ENCODE measurements at regions not wholly inside any gene's neighbourhood (a gene's known extent, or its start where the extent isn't known, plus 50 kb on each side); places are given as distances from the start of the nearest gene placed in this dataset.

DNA sequence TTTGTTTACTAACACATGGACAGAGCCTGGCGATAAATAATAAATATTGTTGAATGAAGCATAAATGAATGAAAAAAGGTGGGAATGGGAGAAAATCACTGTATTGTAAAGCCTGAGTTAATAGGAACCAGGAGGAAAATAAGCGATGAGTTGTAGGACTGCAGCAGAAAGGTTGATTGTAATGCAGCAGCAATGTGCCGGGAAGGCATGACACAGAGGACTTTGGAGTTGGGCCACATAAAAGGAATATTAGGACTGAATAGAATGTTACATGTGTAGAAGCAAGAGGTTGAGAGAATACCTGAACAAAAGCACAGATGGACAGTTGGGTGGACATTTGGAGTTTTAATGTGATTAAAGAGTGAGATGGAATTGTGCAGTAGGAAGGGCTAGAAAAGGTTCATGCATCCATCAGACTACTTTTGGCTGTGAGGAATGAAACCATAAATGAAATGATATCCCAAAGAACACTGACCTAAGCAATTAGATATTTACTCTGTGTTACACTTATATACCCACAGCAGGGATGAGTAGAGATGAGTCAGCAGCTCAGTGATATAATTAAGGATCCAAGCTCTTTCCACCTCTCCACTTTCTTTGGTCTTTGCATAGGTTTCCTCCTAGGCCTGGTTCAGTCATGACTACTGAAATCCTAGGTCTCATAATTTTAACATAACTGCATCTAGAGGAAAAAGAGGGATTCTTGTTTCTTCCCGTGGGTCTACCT, 55.4 kb downstream of the CCER1 start:
- peak; percentile 5 for DNase-seq (ENCODE audit: low read depth)
- TF ChIP-seq CTCF (IDR thresholded peaks at IDR 0.05; ENCODE audit: insufficient read depth, low read depth, low read length): no peak
- H3K4me3 ChIP-seq (ENCODE audit: low read depth, low read length): no peak overlapping the region

GRCh38 chr12:90897986-90898385, 57.0 kb downstream of the CCER1 start:
- DNase-seq (ENCODE audit: low read depth): no peak
- no peak overlapping the region for H3K4me3 ChIP-seq (ENCODE audit: low read depth, low read length)
- no peak for TF ChIP-seq CTCF (IDR thresholded peaks at IDR 0.05; ENCODE audit: insufficient read depth, low read depth, low read length)

DNA sequence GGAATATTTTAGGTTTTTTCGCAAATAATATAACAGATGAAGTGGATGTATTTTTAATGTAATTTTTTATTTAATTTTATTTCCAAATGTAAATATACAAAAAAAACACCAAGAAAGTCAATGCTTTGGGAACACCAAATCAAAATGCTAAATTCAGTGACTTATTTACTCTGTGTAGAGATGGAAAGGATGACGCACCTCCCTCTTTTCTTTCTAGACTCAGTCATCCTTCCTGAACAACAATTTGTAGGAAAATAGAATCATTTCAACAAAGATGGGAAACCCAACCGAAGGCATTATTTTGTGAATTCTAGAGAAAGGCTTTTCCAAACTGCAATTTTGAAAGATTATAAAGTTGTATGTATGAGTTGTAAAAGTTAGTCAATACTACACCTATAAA, 57.7 kb downstream of the CCER1 start:
- no peak overlapping the region for H3K4me3 ChIP-seq (ENCODE audit: low read depth, low read length)
- TF ChIP-seq CTCF (IDR thresholded peaks at IDR 0.05; ENCODE audit: insufficient read depth, low read depth, low read length): no peak
- no peak for DNase-seq (ENCODE audit: low read depth)

DNA sequence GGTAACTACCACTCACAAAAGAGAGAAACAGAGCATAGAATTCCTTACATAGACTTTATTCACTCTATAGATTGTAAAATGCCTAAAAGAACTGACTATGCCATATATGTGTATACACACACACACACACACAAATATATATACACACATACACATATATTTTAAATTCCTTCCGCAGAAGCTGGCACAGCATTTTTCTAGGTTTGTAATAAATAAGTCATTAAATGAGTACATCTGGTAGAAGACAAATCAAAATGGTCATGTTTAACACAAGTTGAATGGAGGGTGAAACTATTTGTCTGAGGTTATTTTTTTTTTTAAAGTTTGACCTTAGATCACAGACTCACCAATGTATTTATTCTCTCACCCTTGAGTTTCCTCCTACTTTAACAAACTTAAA, 58.2 kb downstream of the CCER1 start:
- no peak for DNase-seq (ENCODE audit: low read depth)
- TF ChIP-seq CTCF (IDR thresholded peaks at IDR 0.05; ENCODE audit: insufficient read depth, low read depth, low read length): no peak
- no peak overlapping the region for H3K4me3 ChIP-seq (ENCODE audit: low read depth, low read length)

GRCh38 chr12:90896164-90896563, 58.8 kb downstream of the CCER1 start:
- no peak overlapping the region for H3K4me3 ChIP-seq (ENCODE audit: low read depth, low read length)
- no peak for TF ChIP-seq CTCF (IDR thresholded peaks at IDR 0.05; ENCODE audit: insufficient read depth, low read depth, low read length)
- DNase-seq (ENCODE audit: low read depth): peak; percentile 45

GRCh38 chr12:90888316-90888715, 66.7 kb downstream of the CCER1 start:
- no peak for TF ChIP-seq CTCF (IDR thresholded peaks at IDR 0.05; ENCODE audit: insufficient read depth, low read depth, low read length)
- DNase-seq (ENCODE audit: low read depth): peak; percentile 61
- no peak overlapping the region for H3K4me3 ChIP-seq (ENCODE audit: low read depth, low read length)

- no peak overlapping the region for H3K4me3 ChIP-seq (ENCODE audit: low read depth, low read length)
- TF ChIP-seq CTCF (IDR thresholded peaks at IDR 0.05; ENCODE audit: insufficient read depth, low read depth, low read length): no peak
- no peak for DNase-seq (ENCODE audit: low read depth)
These were observed 71.5 kb downstream of the CCER1 start for GRCh38 chr12:90883456-90883855.
